SK-N-SH (cell line): ENCODE measurements at regions not wholly inside any gene's neighbourhood (a gene's known extent, or its start where the extent isn't known, plus 50 kb on each side); places are given as distances from the start of the nearest gene placed in this dataset.

Experiments
- CTCF ChIA-PET: fragments of 300-600, 350-600 bp; formaldehyde crosslinking; extraction: SDS; loops from one replicate; lab custom pipeline; 2021; lab: Yijun Ruan, JAX
- POLR2A ChIA-PET: fragments of 350-600 bp; sonication (Branson Sonifier 250); formaldehyde crosslinking; extraction: SDS; loops from one replicate; lab custom pipeline; 2020; ENCODE audit warnings: antibody characterized with exemption, inconsistent platforms; lab: Yijun Ruan, JAX
- DNase-seq: peaks from one replicate; pipeline ENCODE4 v3.0.0; 2012
- H2AFZ ChIP-seq: fragments of 200-600 bp; sonication (generic); 2 replicates; pipeline ENCODE4 v1.8.1; 2016; ENCODE audit warnings: antibody characterized with exemption, mild to moderate bottlenecking, low read depth
- H3F3A ChIP-seq: fragments of 200-600 bp; sonication (generic); replicated peaks from 2 replicates; pipeline ENCODE3; 2016; ENCODE audit warnings: antibody characterized with exemption, mild to moderate bottlenecking; ENCODE audit not compliant: insufficient read depth
- H3K27ac ChIP-seq, 2 experiments: fragments of 200-500 bp in 1 of 2; fragments of 200-600 bp in 1 of 2; sonication (Bioruptor generic) in 1 of 2; sonication (generic), shearing (Covaris generic) in 1 of 2; 2 replicates each; pipeline versions ENCODE4 v1.5.1 to v1.6.1; 2014 to 2016; ENCODE audit warnings: low read depth in 2 of 2, inconsistent platforms in 1 of 2, low read length in 1 of 2, mild to moderate bottlenecking in 1 of 2, mixed read lengths in 1 of 2
- H3K27me3 ChIP-seq: fragments of 200-600 bp; sonication (generic), shearing (Covaris generic); 2 replicates; pipeline ENCODE4 v1.6.1; 2016; ENCODE audit warnings: mixed run types; ENCODE audit not compliant: insufficient read depth
- H3K36me3 ChIP-seq, 2 experiments: fragments of 200-500 bp in 1 of 2; fragments of 200-600 bp in 1 of 2; sonication (Bioruptor generic) in 1 of 2; sonication (generic) in 1 of 2; replicated peaks in 1 of 2; 2 replicates each; pipeline versions ENCODE3 to v1.5.1; 2014 to 2016; ENCODE audit warnings: low read length in 1 of 2, mild to moderate bottlenecking in 1 of 2; ENCODE audit not compliant: insufficient read depth in 2 of 2, control insufficient read depth in 1 of 2
- H3K4me1 ChIP-seq, 2 experiments: fragments of 200-500 bp in 1 of 2; fragments of 200-600 bp in 1 of 2; sonication (Bioruptor generic) in 1 of 2; sonication (generic), shearing (Covaris generic) in 1 of 2; 2 replicates each; pipeline versions ENCODE4 v1.5.1 to v1.6.1; 2014 to 2016; ENCODE audit warnings: low read depth in 1 of 2, low read length in 1 of 2, mixed run types in 1 of 2; ENCODE audit not compliant: insufficient read depth in 2 of 2, control insufficient read depth in 1 of 2
- H3K4me2 ChIP-seq: fragments of 200-600 bp; sonication (generic), shearing (Covaris generic); 2 replicates; pipeline ENCODE4 v1.6.1; 2017; ENCODE audit warnings: mixed run types
- H3K4me3 ChIP-seq, 2 experiments: fragments of 200-500 bp in 1 of 2; fragments of 200-600 bp in 1 of 2; sonication (Bioruptor generic) in 1 of 2; sonication (generic), shearing (Covaris generic) in 1 of 2; 2 replicates each; pipeline versions ENCODE4 v1.5.1 to v1.8.1; 2014 to 2016; ENCODE audit warnings: low read depth in 2 of 2, inconsistent platforms in 1 of 2, low read length in 1 of 2, mild to moderate bottlenecking in 1 of 2, mixed read lengths in 1 of 2, moderate library complexity in 1 of 2
- H3K79me2 ChIP-seq: fragments of 200-600 bp; sonication (generic); 2 replicates; pipeline ENCODE4 v1.8.1; 2017; ENCODE audit warnings: mild to moderate bottlenecking; ENCODE audit not compliant: insufficient read depth
- H3K9ac ChIP-seq: fragments of 200-600 bp; sonication (generic); 2 replicates; pipeline ENCODE4 v1.6.1; 2017; ENCODE audit warnings: mixed run types
- H3K9me2 ChIP-seq: fragments of 200-600 bp; sonication (generic); 2 replicates; pipeline ENCODE4 v1.6.1; 2017; ENCODE audit warnings: mixed run types
- H3K9me3 ChIP-seq: fragments of 200-600 bp; sonication (generic); 2 replicates; pipeline ENCODE4 v1.6.1; 2017; ENCODE audit warnings: mixed run types, mild to moderate bottlenecking, moderate library complexity
- H4K20me1 ChIP-seq: fragments of 200-600 bp; sonication (generic); 2 replicates; pipeline ENCODE4 v1.6.1; 2017; ENCODE audit warnings: mild to moderate bottlenecking, mixed run types; ENCODE audit not compliant: insufficient read depth
- ELF1 ChIP-seq: IDR thresholded peaks from 2 replicates; pipeline ENCODE4 v1.4.0; 2012
- EZH2phosphoT487 ChIP-seq: fragments of 200-600 bp; sonication (generic); IDR thresholded peaks from 2 replicates; pipeline ENCODE4 v1.6.1; 2017; ENCODE audit warnings: low read depth, mixed run types, mild to moderate bottlenecking, antibody characterized with exemption, moderate library complexity, borderline replicate concordance
- FOSL2 ChIP-seq: IDR thresholded peaks from 2 replicates; pipeline ENCODE4 v1.4.0; 2012; ENCODE audit warnings: low read depth, mild to moderate bottlenecking, moderate library complexity, borderline replicate concordance
- FOXJ3 ChIP-seq: sonication (generic); formaldehyde crosslinking; IDR thresholded peaks from 2 replicates; pipeline ENCODE4 v1.5.1; 2020; ENCODE audit warnings: mild to moderate bottlenecking, missing genetic modification reagents
- GATA2 ChIP-seq: sonication (generic); formaldehyde crosslinking; IDR thresholded peaks from 2 replicates; pipeline ENCODE4 v1.5.0; 2020; ENCODE audit warnings: mild to moderate bottlenecking, missing genetic modification reagents
- IRF3 ChIP-seq: fragments of 150-350 bp; IDR thresholded peaks from 2 replicates; pipeline ENCODE4 v1.6.1; 2016; ENCODE audit warnings: mild to moderate bottlenecking, low read depth, low read length
- JUND ChIP-seq: IDR thresholded peaks from 2 replicates; pipeline ENCODE4 v1.4.0; 2012
- NFIC ChIP-seq: IDR thresholded peaks from 2 replicates; pipeline ENCODE4 v1.4.0; 2012; ENCODE audit warnings: borderline replicate concordance
- NRF1 ChIP-seq: IDR thresholded peaks from 2 replicates; pipeline ENCODE4 v1.6.1; 2012; ENCODE audit warnings: low read depth, mild to moderate bottlenecking, low read length
- PBX3 ChIP-seq: IDR thresholded peaks from 2 replicates; pipeline ENCODE4; 2012
- RAD21 ChIP-seq: IDR thresholded peaks from 2 replicates; pipeline ENCODE4 v1.6.1; 2012; ENCODE audit warnings: mild to moderate bottlenecking, low read length
- REST ChIP-seq: IDR thresholded peaks from 2 replicates; pipeline ENCODE4 v1.6.1; 2012; ENCODE audit warnings: mild to moderate bottlenecking, low read depth, low read length, moderate library complexity
- TCF12 ChIP-seq: IDR thresholded peaks from 2 replicates; pipeline ENCODE4 v1.4.0; 2012
- TEAD4 ChIP-seq: IDR thresholded peaks from 2 replicates; pipeline ENCODE4 v1.4.0; 2012; ENCODE audit warnings: mild to moderate bottlenecking, borderline replicate concordance; ENCODE audit not compliant: insufficient read depth
- USF1 ChIP-seq: IDR thresholded peaks from 2 replicates; pipeline ENCODE4 v1.4.0; 2012; ENCODE audit warnings: low read depth, borderline replicate concordance
- USF2 ChIP-seq: fragments of 150-350 bp; IDR thresholded peaks from 2 replicates; pipeline ENCODE4 v1.6.1; 2017; ENCODE audit warnings: antibody characterized with exemption, low read length, low read depth, borderline replicate concordance
- ZBTB33 ChIP-seq: IDR thresholded peaks from 2 replicates; pipeline ENCODE4 v1.4.0; 2012; ENCODE audit warnings: low read depth, borderline replicate concordance
- WGBS: methylation state at CpG from one replicate; pipeline ENCODE4 v1.1.6; 2017; ENCODE audit warnings: low lambda C conversion rate; 5-methylcytosine and 5-hydroxymethylcytosine counted together

GRCh38 chr5:90017239-90017638 lies 392.3 kb downstream of the CETN3 start (continued):
- TF ChIP-seq PBX3: no peak
- no peak for TF ChIP-seq USF2
- TF ChIP-seq NFIC: no peak
- TF ChIP-seq ELF1: no peak
- TF ChIP-seq NRF1: no peak

- Histone ChIP-seq H4K20me1 (no peaks in the 10 kb centered on the region), H3K79me2 (no peaks in the 10 kb centered on the region), H3K4me1 (peaks cover 4 to 13% of the 10 kb centered on the region in 2 experiments; a peak in 3 of 4 replicates), H3K27ac (peak overlapping the region; percentile 61 to 75), H3F3A (peaks cover 3% of the 10 kb centered on the region), H3K9me2 (no peaks in the 10 kb centered on the region; the same call in 1 of the 2 replicates), H3K4me2 (peak overlapping the region; percentile 38), H2AFZ (peak overlapping the region; percentile 48), H3K36me3 (no peaks in the 10 kb centered on the region), H3K27me3 (no peaks in the 10 kb centered on the region), H3K9me3 (no peaks in the 10 kb centered on the region), H3K4me3 (no peak overlapping the region; a peak in 1 of 4 replicates), H3K9ac (peak overlapping the region; percentile 25; the same call in 1 of the 2 replicates)
- peak; percentile 30 for DNase-seq
- CTCF ChIA-PET: interaction anchor here (0.8 kb wide), 1 partner anchor 1286 kb away, joined by 4 read pairs; no protein-coding TSS in a partner anchor
- POLR2A ChIA-PET: no interaction called here
- 18% methylated on average over 3 of the region's 3 CpGs for WGBS
- TF ChIP-seq FOXJ3 (no peak), PBX3 (no peak), REST (no peak), USF2 (no peak), GATA2 (CRISPR knock-in tag) (peak; percentile 78), EZH2phosphoT487 (no peak), USF1 (no peak), RAD21 (no peak), ZBTB33 (no peak), FOSL2 (peak; percentile 43; the same call in 1 of the 2 replicates), TCF12 (peak; percentile 57), JUND (no peak), IRF3 (no peak), TEAD4 (no peak)
Measured at GRCh38 chr5:90015584-90016018, 394.0 kb downstream of the CETN3 start.
